Liver (tissue), 8 donors: ENCODE measurements at regions not wholly inside any gene's neighbourhood (a gene's known extent, or its start where the extent isn't known, plus 50 kb on each side); places are given as distances from the start of the nearest gene placed in this dataset.

Experiments used
- DNase-seq: peaks from one replicate; pipeline ENCODE4 v3.0.0-alpha.2; 2017; ENCODE audit warnings: low spot score
- H3K27ac ChIP-seq, 2 donors: one replicate each; pipeline ENCODE4 v1.7.0; 2013; ENCODE audit warnings: inconsistent platforms in 2 of 2, low read length in 2 of 2, control low read depth in 1 of 2, low read depth in 1 of 2, mild to moderate bottlenecking in 1 of 2
- H3K27me3 ChIP-seq, 4 donors: one replicate each; pipeline versions ENCODE4 v1.6.1 to v1.7.0; 2013; ENCODE audit warnings: low read length in 3 of 4, inconsistent platforms in 1 of 4, mild to moderate bottlenecking in 1 of 4, moderate library complexity in 1 of 4; ENCODE audit not compliant: control insufficient read depth in 4 of 4, insufficient read depth in 4 of 4
- H3K36me3 ChIP-seq, 4 donors: one replicate each; pipeline versions ENCODE4 v1.6.1 to v1.7.0; 2013; ENCODE audit warnings: low read length in 3 of 4, mild to moderate bottlenecking in 3 of 4, low read depth in 1 of 4, moderate library complexity in 1 of 4; ENCODE audit not compliant: control insufficient read depth in 4 of 4, insufficient read depth in 3 of 4
- H3K4me1 ChIP-seq, 4 donors: one replicate each; pipeline versions ENCODE4 v1.6.1 to v1.7.0; 2013; ENCODE audit warnings: low read length in 3 of 4, mild to moderate bottlenecking in 3 of 4, moderate library complexity in 1 of 4; ENCODE audit not compliant: control insufficient read depth in 4 of 4, insufficient read depth in 4 of 4
- H3K4me3 ChIP-seq, 3 donors: one replicate each; pipeline versions ENCODE4 v1.6.1 to v1.7.0; 2013; ENCODE audit warnings: low read length in 3 of 3, control low read depth in 1 of 3, low read depth in 1 of 3, mild to moderate bottlenecking in 1 of 3
- H3K9ac ChIP-seq, 2 donors: one replicate each; pipeline ENCODE4 v1.7.0; 2013; ENCODE audit warnings: low read length in 2 of 2, mild to moderate bottlenecking in 2 of 2, moderate library complexity in 2 of 2, control low read depth in 1 of 2, low read depth in 1 of 2
- H3K9me3 ChIP-seq, 4 donors: one replicate each; pipeline versions ENCODE4 v1.6.1 to v1.7.0; 2013; ENCODE audit warnings: low read length in 3 of 4; ENCODE audit not compliant: control insufficient read depth in 4 of 4
- ATF3 ChIP-seq: IDR thresholded peaks from 2 replicates; pipeline ENCODE4 v1.6.1; 2016; ENCODE audit warnings: antibody characterized with exemption
- CTCF ChIP-seq: fragments of 150-350 bp; IDR thresholded peaks from 2 replicates; pipeline ENCODE4 v1.5.1; 2017; ENCODE audit warnings: improper control_type of control experiment, low read depth, low read length; ENCODE audit not compliant: missing input control
- GABPA ChIP-seq, 2 donors: IDR thresholded peaks in 1 of 2; conservative IDR thresholded peaks in 1 of 2; 2 replicates each; pipeline ENCODE4 v1.6.1; 2016; ENCODE audit warnings: antibody characterized with exemption in 2 of 2, mild to moderate bottlenecking in 1 of 2, moderate library complexity in 1 of 2
- HNF4G ChIP-seq: IDR thresholded peaks from 2 replicates; pipeline ENCODE4 v1.6.1; 2016; ENCODE audit warnings: antibody characterized with exemption
- JUND ChIP-seq, 2 donors: IDR thresholded peaks; 2 replicates each; pipeline ENCODE4 v1.6.1; 2016; ENCODE audit warnings: antibody characterized with exemption in 2 of 2
- NR2F2 ChIP-seq: IDR thresholded peaks from 2 replicates; pipeline ENCODE4 v1.6.1; 2016; ENCODE audit warnings: antibody characterized with exemption
- RAD21 ChIP-seq, 2 donors: IDR thresholded peaks; 2 replicates each; pipeline ENCODE4 v1.6.1; 2016; ENCODE audit warnings: antibody characterized with exemption in 2 of 2, mild to moderate bottlenecking in 2 of 2
- REST ChIP-seq: IDR thresholded peaks from 2 replicates; pipeline ENCODE4 v1.6.1; 2016; ENCODE audit warnings: antibody characterized with exemption, mild to moderate bottlenecking
- RXRA ChIP-seq, 2 donors: IDR thresholded peaks; 2 replicates each; pipeline ENCODE4 v1.6.1; 2017 to 2018; ENCODE audit warnings: antibody characterized with exemption in 2 of 2, mild to moderate bottlenecking in 1 of 2
- SP1 ChIP-seq: IDR thresholded peaks from 2 replicates; pipeline ENCODE4 v1.6.1; 2018; ENCODE audit warnings: antibody characterized with exemption, mild to moderate bottlenecking
- YY1 ChIP-seq: IDR thresholded peaks from 2 replicates; pipeline ENCODE4 v1.6.1; 2016; ENCODE audit warnings: antibody characterized with exemption, mild to moderate bottlenecking
- ZBTB33 ChIP-seq: IDR thresholded peaks from 2 replicates; pipeline ENCODE4 v1.6.1; 2016; ENCODE audit warnings: antibody characterized with exemption
- WGBS: extraction: QIAGEN DNeasy Blood & Tissue Kit; methylation state at CpG from one replicate; pipeline ENCODE4 v1.1.7; 2013; 5-methylcytosine and 5-hydroxymethylcytosine counted together
- donor health status: healthy.
- donor health status: healthy.
- donor health status: healthy.
- donor health status: healthy.
- donor health status: healthy.

GRCh38 chr3:29171043-29171990 lies 109.6 kb upstream of the RBMS3 start:
- Histone ChIP-seq H3K4me1 (no peaks in the 10 kb centered on the region), H3K9me3 (no peaks in the 10 kb centered on the region), H3K9ac (no peak overlapping the region), H3K36me3 (no peaks in the 10 kb centered on the region), H3K4me3 (no peak overlapping the region), H3K27ac (peak overlapping the region in 1 of 2 donors; percentile 35), H3K27me3 (no peaks in the 10 kb centered on the region)
- peak in 1 of 2 donors; percentile 19 for TF ChIP-seq RAD21 (IDR thresholded peaks at IDR 0.05)
- TF ChIP-seq REST, result no peak
- TF ChIP-seq ATF3, result no peak
- TF ChIP-seq RXRA (IDR thresholded peaks at IDR 0.05), result peak; percentile 46 to 49
- peak; percentile 21 for TF ChIP-seq SP1
- TF ChIP-seq NR2F2, result peak; percentile 58
- TF ChIP-seq GABPA (IDR thresholded peaks at IDR 0.05 in 1 of 2, conservative IDR thresholded peaks at IDR 0.05 in 1 of 2), result peak in 1 of 2 donors; percentile 17
- DNase-seq, result no peak
- 50% methylated on average over 6 of the region's 6 CpGs for WGBS

GRCh38 chr3:29176501-29176900 lies 104.4 kb upstream of the RBMS3 start:
- TF ChIP-seq GABPA (IDR thresholded peaks at IDR 0.05 in 1 of 2, conservative IDR thresholded peaks at IDR 0.05 in 1 of 2) (no peak), RAD21 (IDR thresholded peaks at IDR 0.05) (no peak), YY1 (no peak)
- 32% methylated on average over 2 of the region's 2 CpGs for WGBS
- Histone ChIP-seq H3K4me3 (no peak overlapping the region), H3K27me3 (no peaks in the 10 kb centered on the region), H3K4me1 (no peaks in the 10 kb centered on the region), H3K9ac (no peak overlapping the region), H3K36me3 (no peaks in the 10 kb centered on the region), H3K9me3 (no peaks in the 10 kb centered on the region), H3K27ac (no peak overlapping the region)
- no peak for DNase-seq

- no peak for DNase-seq
- Histone ChIP-seq H3K27ac (no peak overlapping the region), H3K27me3 (no peaks in the 10 kb centered on the region), H3K36me3 (no peaks in the 10 kb centered on the region), H3K9me3 (no peaks in the 10 kb centered on the region), H3K4me1 (no peaks in the 10 kb centered on the region), H3K4me3 (no peak overlapping the region), H3K9ac (no peak overlapping the region)
- 82% methylated on average over 4 of the region's 4 CpGs for WGBS
- no peak for TF ChIP-seq NR2F2
- TF ChIP-seq GABPA (IDR thresholded peaks at IDR 0.05 in 1 of 2, conservative IDR thresholded peaks at IDR 0.05 in 1 of 2), result no peak
- no peak for TF ChIP-seq JUND (IDR thresholded peaks at IDR 0.05)
- TF ChIP-seq CTCF, result no peak
- no peak for TF ChIP-seq ZBTB33
- TF ChIP-seq YY1, result no peak
- no peak for TF ChIP-seq HNF4G
Observed at GRCh38 chr3:29178809-29179793, 101.8 kb upstream of the RBMS3 start.
